H54 (cell line): ENCODE measurements at regions not wholly inside any gene's neighbourhood (a gene's known extent, or its start where the extent isn't known, plus 50 kb on each side); places are given as distances from the start of the nearest gene placed in this dataset.

Experiments used
- DNase-seq: peaks from one replicate; pipeline ENCODE4 v3.0.0; 2011; ENCODE audit warnings: low spot score, mixed read lengths; ENCODE audit not compliant: insufficient read length
- FAIRE-seq: peaks from 3 replicates; lab custom pipeline; 2011; peaks lifted over from hg19 to GRCh38; lab: Jason Lieb, UNC
- POLR2A ChIP-seq: IDR thresholded peaks from 2 replicates; pipeline ENCODE4 v1.6.1; 2011; ENCODE audit warnings: low read depth, mild to moderate bottlenecking, low read length

DNA sequence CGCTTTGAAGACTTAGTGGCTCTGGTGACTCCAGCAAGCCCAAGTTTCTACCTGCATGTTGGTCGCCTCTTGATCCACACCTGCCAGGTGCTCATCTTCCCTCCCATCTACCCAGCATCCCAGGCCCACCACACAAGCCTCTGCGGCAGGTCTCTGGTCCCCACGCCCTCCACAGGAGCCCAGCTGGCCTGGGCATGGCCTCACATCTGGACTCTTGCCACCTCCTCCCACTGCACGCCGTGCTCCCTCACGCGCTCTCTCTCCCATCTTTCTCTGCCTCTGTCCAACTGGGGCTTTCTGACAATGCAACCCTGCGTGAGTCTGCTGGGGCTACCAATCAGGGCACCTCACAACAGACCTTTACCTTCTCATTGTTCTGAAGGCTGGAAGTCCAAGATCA lies 50.2 kb upstream of the FGFR2 start:
- no peak for DNase-seq
- TF ChIP-seq POLR2A: no peak
- FAIRE-seq: no peak

DNA sequence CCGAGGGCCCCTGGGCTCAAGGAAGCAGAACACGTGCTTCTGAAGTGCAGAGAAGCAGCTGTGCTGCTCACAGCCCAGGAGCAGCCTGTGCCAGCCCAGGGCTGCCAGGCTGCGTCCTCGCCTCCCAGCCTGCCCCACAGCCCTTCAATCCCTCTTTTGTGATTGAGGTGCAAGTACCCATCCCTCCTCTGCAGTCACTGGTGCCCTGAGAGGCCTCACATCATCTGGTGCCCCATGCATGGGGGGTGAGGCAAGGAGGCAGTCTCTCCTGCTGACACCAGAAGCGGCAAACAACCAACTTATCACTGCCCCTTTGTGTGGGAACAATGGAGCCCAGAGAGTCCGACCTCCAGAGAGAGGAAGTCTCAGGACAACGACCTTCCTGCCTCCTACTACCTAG lies 49.8 kb upstream of the FGFR2 start:
- TF ChIP-seq POLR2A: no peak
- DNase-seq: no peak
- FAIRE-seq: no peak
